ENCODE measurements at regions not wholly inside any gene's neighbourhood (a gene's known extent, or its start where the extent isn't known, plus 50 kb on each side); places are given as distances from the start of the nearest gene placed in this dataset.

- H3K27ac ChIP-seq, result no peak overlapping the region
- 82% methylated on average over 3 of the region's 3 CpGs for WGBS
- no peaks in the 10 kb centered on the region for H3K27me3 ChIP-seq (replicated peaks; ENCODE audit: insufficient read depth)
- H3K36me3 ChIP-seq, result no peaks in the 10 kb centered on the region
- no peak for TF ChIP-seq POLR2AphosphoS5 (IDR thresholded peaks at IDR 0.05)
- TF ChIP-seq CTCF (IDR thresholded peaks at IDR 0.05), result no peak
- TF ChIP-seq POLR2A (IDR thresholded peaks at IDR 0.05), result no peak
- DNase-seq (ENCODE audit: low spot score), result no peak
- H3K4me1 ChIP-seq (replicated peaks), result no peaks in the 10 kb centered on the region
- no peak overlapping the region for H3K4me3 ChIP-seq
- no peaks in the 10 kb centered on the region for H3K9me3 ChIP-seq
- intact Hi-C loops (cut with DNase I), result no loop called here
Measured at GRCh38 chr16:35564148-35564547, 2104.7 kb downstream of the TP53TG3F start.

- DNase-seq (ENCODE audit: low spot score), result no peak
- no peaks in the 10 kb centered on the region for H3K27me3 ChIP-seq (replicated peaks; ENCODE audit: insufficient read depth)
- no peak overlapping the region for H3K4me3 ChIP-seq
- no peaks in the 10 kb centered on the region for H3K4me1 ChIP-seq (replicated peaks)
- TF ChIP-seq POLR2AphosphoS5 (IDR thresholded peaks at IDR 0.05) (no peak), POLR2A (IDR thresholded peaks at IDR 0.05) (no peak), CTCF (IDR thresholded peaks at IDR 0.05) (no peak)
- 93% methylated on average over 1 of the region's 1 CpG for WGBS
- H3K36me3 ChIP-seq, result no peaks in the 10 kb centered on the region
- no peak overlapping the region for H3K27ac ChIP-seq
- H3K9me3 ChIP-seq, result no peaks in the 10 kb centered on the region
- intact Hi-C loops (cut with DNase I), result no loop called here
Measured at GRCh38 chr16:35564889-35565288, 2105.5 kb downstream of the TP53TG3F start.

GRCh38 chr16:35565626-35566025 lies 2106.2 kb downstream of the TP53TG3F start:
- Histone ChIP-seq H3K4me1 (replicated peaks) (no peaks in the 10 kb centered on the region), H3K9me3 (no peaks in the 10 kb centered on the region), H3K4me3 (no peak overlapping the region), H3K27ac (no peak overlapping the region), H3K36me3 (no peaks in the 10 kb centered on the region), H3K27me3 (replicated peaks; ENCODE audit: insufficient read depth) (no peaks in the 10 kb centered on the region)
- 76% methylated on average over 1 of the region's 1 CpG for WGBS
- TF ChIP-seq CTCF (IDR thresholded peaks at IDR 0.05) (no peak), POLR2AphosphoS5 (IDR thresholded peaks at IDR 0.05) (no peak), POLR2A (IDR thresholded peaks at IDR 0.05) (no peak)
- no peak for DNase-seq (ENCODE audit: low spot score)
- intact Hi-C loops (cut with DNase I), result no loop called here

- Histone ChIP-seq H3K27ac (no peak overlapping the region), H3K36me3 (no peaks in the 10 kb centered on the region), H3K4me1 (replicated peaks) (no peaks in the 10 kb centered on the region), H3K27me3 (replicated peaks; ENCODE audit: insufficient read depth) (no peaks in the 10 kb centered on the region), H3K9me3 (no peaks in the 10 kb centered on the region), H3K4me3 (no peak overlapping the region)
- intact Hi-C loops (cut with DNase I), result no loop called here
- DNase-seq (ENCODE audit: low spot score), result no peak
- TF ChIP-seq POLR2AphosphoS5 (IDR thresholded peaks at IDR 0.05) (no peak), POLR2A (IDR thresholded peaks at IDR 0.05) (no peak), CTCF (IDR thresholded peaks at IDR 0.05) (no peak)
Measured at GRCh38 chr16:35569413-35569812, 2110.0 kb downstream of the TP53TG3F start.

GRCh38 chr16:35570946-35571345 lies 2111.5 kb downstream of the TP53TG3F start:
- intact Hi-C loops (cut with DNase I), result loop anchor here (10.0 kb wide), 1 partner anchor 64 kb away; no protein-coding TSS in a partner anchor
- no peaks in the 10 kb centered on the region for H3K36me3 ChIP-seq
- no peak for DNase-seq (ENCODE audit: low spot score)
- no peaks in the 10 kb centered on the region for H3K9me3 ChIP-seq
- H3K27ac ChIP-seq, result no peak overlapping the region
- no peak overlapping the region for H3K4me3 ChIP-seq
- WGBS, result 38% methylated on average over 2 of the region's 2 CpGs
- no peaks in the 10 kb centered on the region for H3K4me1 ChIP-seq (replicated peaks)
- TF ChIP-seq CTCF (IDR thresholded peaks at IDR 0.05) (no peak), POLR2AphosphoS5 (IDR thresholded peaks at IDR 0.05) (no peak), POLR2A (IDR thresholded peaks at IDR 0.05) (no peak)
- no peaks in the 10 kb centered on the region for H3K27me3 ChIP-seq (replicated peaks; ENCODE audit: insufficient read depth)

Measured in prostate gland (tissue), 2 donors.